ENCODE measurements at regions not wholly inside any gene's neighbourhood (a gene's known extent, or its start where the extent isn't known, plus 50 kb on each side); places are given as distances from the start of the nearest gene placed in this dataset.
"Not testable (repeated sequence)": the region's sequence is repeated elsewhere in the genome, so short reads cannot be mapped to it uniquely, and the experiment has no call there.

- DNase-seq (ENCODE audit: low read depth): no peak
Observed at GRCh38 chr13:20312292-20312691, 80.2 kb upstream of the GJB6 start.

- DNase-seq (ENCODE audit: low read depth): no peak
Observed at GRCh38 chr13:20311596-20311995, 79.5 kb upstream of the GJB6 start.

- no peak for DNase-seq (ENCODE audit: low read depth)
Observed at GRCh38 chr13:20311022-20311421, 78.9 kb upstream of the GJB6 start.

GRCh38 chr13:20306039-20306438, 73.9 kb upstream of the GJB6 start:
- no peak for DNase-seq (ENCODE audit: low read depth)

- DNase-seq (ENCODE audit: low read depth): no peak
Observed at GRCh38 chr13:20305587-20305986, 73.5 kb upstream of the GJB6 start.

- DNase-seq (ENCODE audit: low read depth): not testable (repeated sequence)
Observed at GRCh38 chr13:20304061-20304460, 71.9 kb upstream of the GJB6 start.

- no peak for DNase-seq (ENCODE audit: low read depth)
Observed at GRCh38 chr13:20303636-20304035, 71.5 kb upstream of the GJB6 start.

- DNase-seq (ENCODE audit: low read depth): no peak
Observed at GRCh38 chr13:20301403-20302071, 69.4 kb upstream of the GJB6 start.

- DNase-seq (ENCODE audit: low read depth): no peak
Observed at GRCh38 chr13:20301015-20301402, 68.9 kb upstream of the GJB6 start.

GRCh38 chr13:20297181-20297580, 65.1 kb upstream of the GJB6 start:
- DNase-seq (ENCODE audit: low read depth): no peak

- no peak for DNase-seq (ENCODE audit: low read depth)
Observed at GRCh38 chr13:20295956-20296355, 63.8 kb upstream of the GJB6 start.

- DNase-seq (ENCODE audit: low read depth): no peak
Observed at GRCh38 chr13:20294497-20294896, 62.4 kb upstream of the GJB6 start.

- not testable (repeated sequence) for DNase-seq (ENCODE audit: low read depth)
Observed at GRCh38 chr13:20292301-20292700, 60.2 kb upstream of the GJB6 start.

GRCh38 chr13:20291675-20292074, 59.6 kb upstream of the GJB6 start:
- no peak for DNase-seq (ENCODE audit: low read depth)

GRCh38 chr13:20291037-20291436, 58.9 kb upstream of the GJB6 start:
- no peak for DNase-seq (ENCODE audit: low read depth)

GRCh38 chr13:20288561-20288960, 56.4 kb upstream of the GJB6 start:
- DNase-seq (ENCODE audit: low read depth): no peak

GRCh38 chr13:20287976-20288375, 55.9 kb upstream of the GJB6 start:
- no peak for DNase-seq (ENCODE audit: low read depth)

- no peak for DNase-seq (ENCODE audit: low read depth)
Observed at GRCh38 chr13:20285530-20285929, 53.4 kb upstream of the GJB6 start.

Measured in HS-5 (cell line).